ENCODE measurements at regions not wholly inside any gene's neighbourhood (a gene's known extent, or its start where the extent isn't known, plus 50 kb on each side); places are given as distances from the start of the nearest gene placed in this dataset.
"Not testable (repeated sequence)": the region's sequence is repeated elsewhere in the genome, so short reads cannot be mapped to it uniquely, and the experiment has no call there.

DNA sequence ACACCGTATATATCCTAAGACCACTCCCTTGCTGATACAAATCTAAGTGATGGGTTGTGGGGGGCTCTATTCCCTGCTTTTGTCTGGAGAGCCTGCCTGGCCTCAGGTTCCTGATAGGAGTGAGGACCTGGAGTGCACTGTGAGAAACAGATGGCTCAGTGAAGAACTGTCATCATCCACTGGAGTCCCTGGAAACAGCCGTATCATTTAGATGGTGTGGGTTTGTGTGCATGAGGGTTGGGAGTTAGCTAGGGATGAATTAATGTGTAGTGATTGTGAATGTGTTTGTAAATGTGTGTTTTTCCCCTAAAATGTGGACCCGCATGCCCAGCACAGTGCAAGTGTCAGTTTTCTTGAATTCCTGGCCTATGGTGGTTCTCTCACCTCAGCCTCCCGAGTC lies 111.6 kb downstream of the CRYBB2 start:
- Histone ChIP-seq H3K9ac (ENCODE audit: low read length) (no peak overlapping the region), H3K79me2 (ENCODE audit: control insufficient read depth, insufficient read depth, low read length) (no peaks in the 10 kb centered on the region), H3K4me2 (replicated peaks; ENCODE audit: low read depth, low read length, poor library complexity, severe bottlenecking) (no peak overlapping the region), H2AFZ (ENCODE audit: insufficient read depth, low read depth, low read length, poor library complexity, severe bottlenecking) (no peak overlapping the region), H4K20me1 (ENCODE audit: control insufficient read depth, insufficient read depth, low read length, poor library complexity, severe bottlenecking) (no peaks in the 10 kb centered on the region), H3K4me1 (ENCODE audit: control insufficient read depth in 2 of 2, insufficient read depth in 2 of 2, low read length in 2 of 2) (no peaks in the 10 kb centered on the region), H3K9me3 (ENCODE audit: control extremely low read depth in 1 of 3, control insufficient read depth in 2 of 3, insufficient read depth in 1 of 3, low read length in 2 of 3) (peaks cover 0 to 2% (median 0%) of the 10 kb centered on the region in 3 donors), H3K4me3 (ENCODE audit: control extremely low read depth in 1 of 5, extremely low read depth in 1 of 5, insufficient read depth in 1 of 5, low read depth in 2 of 5, low read length in 4 of 5) (no peak overlapping the region), H3K36me3 (replicated peaks in 1 of 2; ENCODE audit: control extremely low read depth in 1 of 2, control insufficient read depth in 1 of 2, extremely low read depth in 1 of 2, insufficient read depth in 2 of 2, low read length in 1 of 2) (no peaks in the 10 kb centered on the region), H3K27me3 (replicated peaks in 1 of 4; ENCODE audit: control extremely low read depth in 1 of 4, control insufficient read depth in 3 of 4, insufficient read depth in 4 of 4, low read length in 3 of 4) (no peaks in the 10 kb centered on the region), H3K27ac (ENCODE audit: low read length in 2 of 2) (no peak overlapping the region)
- 100% methylated on average over 1 of the region's 4 CpGs for WGBS (ENCODE audit: insufficient coverage)
- H3K4me3 Mint-ChIP-seq = no peak overlapping the region
- H3K4me1 Mint-ChIP-seq = peaks cover 5% of the 10 kb centered on the region
- H3K9me3 Mint-ChIP-seq (ENCODE audit: insufficient read depth) = no peaks in the 10 kb centered on the region
- TF ChIP-seq, protein P1, sequence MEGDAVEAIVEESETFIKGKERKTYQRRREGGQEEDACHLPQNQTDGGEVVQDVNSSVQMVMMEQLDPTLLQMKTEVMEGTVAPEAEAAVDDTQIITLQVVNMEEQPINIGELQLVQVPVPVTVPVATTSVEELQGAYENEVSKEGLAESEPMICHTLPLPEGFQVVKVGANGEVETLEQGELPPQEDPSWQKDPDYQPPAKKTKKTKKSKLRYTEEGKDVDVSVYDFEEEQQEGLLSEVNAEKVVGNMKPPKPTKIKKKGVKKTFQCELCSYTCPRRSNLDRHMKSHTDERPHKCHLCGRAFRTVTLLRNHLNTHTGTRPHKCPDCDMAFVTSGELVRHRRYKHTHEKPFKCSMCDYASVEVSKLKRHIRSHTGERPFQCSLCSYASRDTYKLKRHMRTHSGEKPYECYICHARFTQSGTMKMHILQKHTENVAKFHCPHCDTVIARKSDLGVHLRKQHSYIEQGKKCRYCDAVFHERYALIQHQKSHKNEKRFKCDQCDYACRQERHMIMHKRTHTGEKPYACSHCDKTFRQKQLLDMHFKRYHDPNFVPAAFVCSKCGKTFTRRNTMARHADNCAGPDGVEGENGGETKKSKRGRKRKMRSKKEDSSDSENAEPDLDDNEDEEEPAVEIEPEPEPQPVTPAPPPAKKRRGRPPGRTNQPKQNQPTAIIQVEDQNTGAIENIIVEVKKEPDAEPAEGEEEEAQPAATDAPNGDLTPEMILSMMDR (IDR thresholded peaks at IDR 0.05) = no peak
- TF ChIP-seq EZH2 (IDR thresholded peaks at IDR 0.05; ENCODE audit: borderline replicate concordance, insufficient read depth, low read depth, low read length, poor library complexity, severe bottlenecking) = no peak
- CTCF ChIA-PET = no interaction called here
- no peaks in the 10 kb centered on the region for H3K27me3 Mint-ChIP-seq
- intact Hi-C loops (cut with micrococcal nuclease) = no loop called here
- ATAC-seq (ENCODE audit: low read depth) (no peak), DNase-seq (no peak)
- H3K27ac Mint-ChIP-seq = no peak overlapping the region
- POLR2A ChIA-PET = no interaction called here

DNA sequence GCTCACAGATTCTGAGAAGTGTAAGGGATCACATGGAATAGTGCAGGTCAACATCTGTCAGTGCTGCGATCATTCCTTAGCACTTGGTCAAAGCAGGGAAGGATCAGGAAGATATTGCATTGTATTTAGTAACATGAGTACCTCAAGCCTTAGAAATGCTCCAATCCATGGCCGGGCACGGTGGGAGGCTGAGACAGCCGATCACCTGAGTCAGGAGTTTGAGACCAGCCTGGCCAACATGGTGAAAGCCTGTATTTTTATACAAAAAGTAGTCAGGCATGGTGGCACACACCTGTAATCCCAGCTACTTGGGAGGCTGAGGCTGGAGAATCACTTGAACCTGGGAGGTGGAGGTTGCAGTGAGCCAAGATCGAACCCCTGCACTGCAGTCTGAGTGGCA lies 112.5 kb downstream of the CRYBB2 start:
- H3K36me3 ChIP-seq (replicated peaks in 1 of 2; ENCODE audit: control extremely low read depth in 1 of 2, control insufficient read depth in 1 of 2, extremely low read depth in 1 of 2, insufficient read depth in 2 of 2, low read length in 1 of 2); H3K27me3 Mint-ChIP-seq; CTCF ChIA-PET; H3K9me3 Mint-ChIP-seq (ENCODE audit: insufficient read depth); H3K4me1 Mint-ChIP-seq; H3K79me2 ChIP-seq (ENCODE audit: control insufficient read depth, insufficient read depth, low read length); H3K27me3 ChIP-seq (replicated peaks in 1 of 4; ENCODE audit: control extremely low read depth in 1 of 4, control insufficient read depth in 3 of 4, insufficient read depth in 4 of 4, low read length in 3 of 4); H3K4me1 ChIP-seq (ENCODE audit: control insufficient read depth in 2 of 2, insufficient read depth in 2 of 2, low read length in 2 of 2); H3K27ac ChIP-seq (ENCODE audit: low read length in 2 of 2); intact Hi-C loops (cut with micrococcal nuclease); H2AFZ ChIP-seq (ENCODE audit: insufficient read depth, low read depth, low read length, poor library complexity, severe bottlenecking); ATAC-seq (ENCODE audit: low read depth); H3K4me2 ChIP-seq (replicated peaks; ENCODE audit: low read depth, low read length, poor library complexity, severe bottlenecking); H3K9ac ChIP-seq (ENCODE audit: low read length); H3K9me3 ChIP-seq (ENCODE audit: control extremely low read depth in 1 of 3, control insufficient read depth in 2 of 3, insufficient read depth in 1 of 3, low read length in 2 of 3); H3K4me3 Mint-ChIP-seq; H4K20me1 ChIP-seq (ENCODE audit: control insufficient read depth, insufficient read depth, low read length, poor library complexity, severe bottlenecking); H3K27ac Mint-ChIP-seq; DNase-seq; H3K4me3 ChIP-seq (ENCODE audit: control extremely low read depth in 1 of 5, extremely low read depth in 1 of 5, insufficient read depth in 1 of 5, low read depth in 2 of 5, low read length in 4 of 5): not testable (repeated sequence)
- POLR2A ChIA-PET = interaction anchor here (0.6 kb wide), 1 partner anchor 1181 kb away, joined by 3 read pairs; no protein-coding TSS in a partner anchor
- 100% methylated on average over 4 of the region's 5 CpGs for WGBS (ENCODE audit: insufficient coverage)

Measured in B cell (primary cell).